ENCODE measurements at regions not wholly inside any gene's neighbourhood (a gene's known extent, or its start where the extent isn't known, plus 50 kb on each side); places are given as distances from the start of the nearest gene placed in this dataset.
A peak's percentile ranks its signal among the peaks of the same experiment; 100 is the strongest.

DNA sequence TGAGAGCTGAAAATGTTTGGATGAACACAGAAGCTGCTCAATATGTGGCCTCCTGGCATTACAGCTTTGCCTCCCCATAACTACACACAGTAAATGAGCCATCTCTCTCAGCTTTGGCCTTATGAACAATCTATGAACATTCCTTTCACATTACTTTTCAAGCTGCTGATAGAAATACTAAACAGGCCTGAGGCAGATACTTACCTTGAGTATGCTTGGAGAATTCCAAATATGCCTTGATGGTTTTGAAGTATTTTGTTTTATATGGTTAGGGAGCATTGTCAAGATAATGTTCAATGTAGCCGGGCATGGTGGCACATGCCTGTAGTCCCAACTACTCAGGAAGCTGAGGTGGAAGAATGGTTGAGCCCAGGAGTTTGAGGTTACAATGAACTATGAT lies 104.5 kb downstream of the CD24 start:
- no peak overlapping the region for H3K27ac ChIP-seq (ENCODE audit: insufficient read depth, low read length)
- TF ChIP-seq, protein P1, sequence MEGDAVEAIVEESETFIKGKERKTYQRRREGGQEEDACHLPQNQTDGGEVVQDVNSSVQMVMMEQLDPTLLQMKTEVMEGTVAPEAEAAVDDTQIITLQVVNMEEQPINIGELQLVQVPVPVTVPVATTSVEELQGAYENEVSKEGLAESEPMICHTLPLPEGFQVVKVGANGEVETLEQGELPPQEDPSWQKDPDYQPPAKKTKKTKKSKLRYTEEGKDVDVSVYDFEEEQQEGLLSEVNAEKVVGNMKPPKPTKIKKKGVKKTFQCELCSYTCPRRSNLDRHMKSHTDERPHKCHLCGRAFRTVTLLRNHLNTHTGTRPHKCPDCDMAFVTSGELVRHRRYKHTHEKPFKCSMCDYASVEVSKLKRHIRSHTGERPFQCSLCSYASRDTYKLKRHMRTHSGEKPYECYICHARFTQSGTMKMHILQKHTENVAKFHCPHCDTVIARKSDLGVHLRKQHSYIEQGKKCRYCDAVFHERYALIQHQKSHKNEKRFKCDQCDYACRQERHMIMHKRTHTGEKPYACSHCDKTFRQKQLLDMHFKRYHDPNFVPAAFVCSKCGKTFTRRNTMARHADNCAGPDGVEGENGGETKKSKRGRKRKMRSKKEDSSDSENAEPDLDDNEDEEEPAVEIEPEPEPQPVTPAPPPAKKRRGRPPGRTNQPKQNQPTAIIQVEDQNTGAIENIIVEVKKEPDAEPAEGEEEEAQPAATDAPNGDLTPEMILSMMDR (conservative IDR thresholded peaks at IDR 0.05 in 1 of 2, IDR thresholded peaks at IDR 0.05 in 1 of 2; ENCODE audit: low read depth in 1 of 2, low read length in 2 of 2) = no peak
- no peak for TF ChIP-seq EZH2 (IDR thresholded peaks at IDR 0.05; ENCODE audit: low read length, missing control alignments)
- H3K36me3 ChIP-seq (ENCODE audit: control insufficient read depth, insufficient read depth, low read length) = no peaks in the 10 kb centered on the region
- H3K79me2 ChIP-seq (ENCODE audit: control insufficient read depth, insufficient read depth, low read length) = no peaks in the 10 kb centered on the region
- no peaks in the 10 kb centered on the region for H3K27me3 ChIP-seq (ENCODE audit: control insufficient read depth, insufficient read depth, low read length)
- DNase-seq (ENCODE audit: low read depth in 2 of 2) = peak in 1 of 2 donors; percentile 97
- H3K4me3 ChIP-seq (replicated peaks in 1 of 4; ENCODE audit: control extremely low read depth in 1 of 4, insufficient read depth in 1 of 4, low read depth in 3 of 4, low read length in 4 of 4) = no peak overlapping the region
- no peak overlapping the region for H3K4me2 ChIP-seq (ENCODE audit: extremely low read depth, insufficient read depth, low read length)
- H4K20me1 ChIP-seq (ENCODE audit: control insufficient read depth, extremely low read depth, insufficient read depth, low read length) = no peaks in the 10 kb centered on the region
- H2AFZ ChIP-seq (ENCODE audit: low read length) = no peak overlapping the region
- no peak overlapping the region for H3K9ac ChIP-seq (ENCODE audit: insufficient read depth, low read length)
- H3K9me3 ChIP-seq (ENCODE audit: control insufficient read depth, insufficient read depth, low read depth, low read length) = no peaks in the 10 kb centered on the region
- H3K4me1 ChIP-seq (ENCODE audit: control insufficient read depth, extremely low read depth, insufficient read depth, low read length) = no peaks in the 10 kb centered on the region

DNA sequence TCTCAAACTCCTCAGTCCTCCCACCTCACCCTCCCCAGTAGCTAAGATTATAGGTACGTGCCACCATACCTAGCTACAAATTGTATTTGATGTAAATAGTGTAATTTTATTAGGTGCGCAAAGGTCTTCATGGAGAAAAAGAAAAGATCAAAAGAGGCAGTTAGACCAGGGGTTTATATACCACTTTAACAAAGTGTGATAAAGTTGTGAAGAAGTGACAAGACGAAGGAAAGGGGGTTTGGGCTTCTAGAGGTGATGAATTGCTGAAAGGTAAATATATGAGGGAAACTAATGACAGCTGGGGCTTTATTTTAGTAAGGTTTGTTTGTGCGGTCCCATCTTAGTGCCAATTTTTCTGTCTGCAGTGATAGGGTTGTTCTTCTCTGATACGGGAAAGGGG lies 105.3 kb downstream of the CD24 start:
- no peak overlapping the region for H3K9ac ChIP-seq (ENCODE audit: insufficient read depth, low read length)
- no peaks in the 10 kb centered on the region for H4K20me1 ChIP-seq (ENCODE audit: control insufficient read depth, extremely low read depth, insufficient read depth, low read length)
- DNase-seq (ENCODE audit: low read depth in 2 of 2) = no peak
- no peak overlapping the region for H3K4me2 ChIP-seq (ENCODE audit: extremely low read depth, insufficient read depth, low read length)
- no peak overlapping the region for H2AFZ ChIP-seq (ENCODE audit: low read length)
- no peak overlapping the region for H3K4me3 ChIP-seq (replicated peaks in 1 of 4; ENCODE audit: control extremely low read depth in 1 of 4, insufficient read depth in 1 of 4, low read depth in 3 of 4, low read length in 4 of 4)
- no peak overlapping the region for H3K27ac ChIP-seq (ENCODE audit: insufficient read depth, low read length)
- H3K9me3 ChIP-seq (ENCODE audit: control insufficient read depth, insufficient read depth, low read depth, low read length) = no peaks in the 10 kb centered on the region
- H3K79me2 ChIP-seq (ENCODE audit: control insufficient read depth, insufficient read depth, low read length) = no peaks in the 10 kb centered on the region
- no peaks in the 10 kb centered on the region for H3K36me3 ChIP-seq (ENCODE audit: control insufficient read depth, insufficient read depth, low read length)
- no peaks in the 10 kb centered on the region for H3K4me1 ChIP-seq (ENCODE audit: control insufficient read depth, extremely low read depth, insufficient read depth, low read length)
- no peaks in the 10 kb centered on the region for H3K27me3 ChIP-seq (ENCODE audit: control insufficient read depth, insufficient read depth, low read length)
- TF ChIP-seq, protein P1 (conservative IDR thresholded peaks at IDR 0.05 in 1 of 2, IDR thresholded peaks at IDR 0.05 in 1 of 2; ENCODE audit: low read depth in 1 of 2, low read length in 2 of 2) = no peak
- no peak for TF ChIP-seq EZH2 (IDR thresholded peaks at IDR 0.05; ENCODE audit: low read length, missing control alignments)

DNA sequence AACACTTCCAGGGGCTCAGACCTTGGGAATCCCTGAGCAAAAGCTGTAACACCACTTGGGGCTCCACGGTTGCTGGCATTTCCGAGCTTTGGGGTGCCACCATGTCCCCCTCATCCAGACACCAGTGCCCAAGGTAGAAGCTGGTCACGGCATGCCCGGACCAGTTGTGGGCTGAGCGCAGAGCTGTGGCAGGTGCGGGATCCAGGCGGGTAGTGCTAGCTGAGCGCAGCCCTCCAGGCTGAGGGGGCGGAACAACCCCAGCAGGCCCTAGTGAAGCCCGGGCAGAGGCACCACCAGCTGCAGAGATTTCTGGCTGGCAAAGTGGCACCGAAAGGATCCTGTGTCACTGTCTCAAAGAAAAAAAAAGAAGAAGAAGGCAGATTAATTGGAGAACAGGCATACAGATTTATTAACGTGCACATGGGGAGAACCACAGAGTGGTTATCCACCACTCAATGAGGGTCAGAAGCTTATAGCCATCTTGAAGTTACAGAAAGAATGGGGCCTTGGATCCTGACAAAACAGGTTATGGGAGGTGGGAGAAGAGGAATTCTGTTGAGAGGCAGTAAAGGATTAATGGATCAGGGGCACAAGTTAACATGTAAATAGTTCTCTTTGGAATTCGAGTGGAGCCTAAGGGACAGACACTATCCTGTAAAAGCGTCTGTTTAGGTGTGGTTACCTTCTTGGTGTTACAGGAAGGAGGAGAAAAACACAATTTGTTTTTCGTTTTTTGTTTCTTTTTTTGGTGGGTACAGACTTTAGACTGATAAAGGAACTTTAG lies 107.5 kb downstream of the CD24 start:
- Histone ChIP-seq H3K9me3 (ENCODE audit: control insufficient read depth, insufficient read depth, low read depth, low read length) (no peaks in the 10 kb centered on the region), H3K79me2 (ENCODE audit: control insufficient read depth, insufficient read depth, low read length) (no peaks in the 10 kb centered on the region), H3K4me2 (ENCODE audit: extremely low read depth, insufficient read depth, low read length) (no peak overlapping the region), H2AFZ (ENCODE audit: low read length) (no peak overlapping the region), H3K9ac (ENCODE audit: insufficient read depth, low read length) (no peak overlapping the region), H3K4me3 (replicated peaks in 1 of 4; ENCODE audit: control extremely low read depth in 1 of 4, insufficient read depth in 1 of 4, low read depth in 3 of 4, low read length in 4 of 4) (no peak overlapping the region), H3K27ac (ENCODE audit: insufficient read depth, low read length) (no peak overlapping the region), H4K20me1 (ENCODE audit: control insufficient read depth, extremely low read depth, insufficient read depth, low read length) (no peaks in the 10 kb centered on the region), H3K27me3 (ENCODE audit: control insufficient read depth, insufficient read depth, low read length) (no peaks in the 10 kb centered on the region), H3K4me1 (ENCODE audit: control insufficient read depth, extremely low read depth, insufficient read depth, low read length) (no peaks in the 10 kb centered on the region), H3K36me3 (ENCODE audit: control insufficient read depth, insufficient read depth, low read length) (no peaks in the 10 kb centered on the region)
- TF ChIP-seq EZH2 (IDR thresholded peaks at IDR 0.05; ENCODE audit: low read length, missing control alignments) = no peak
- TF ChIP-seq, protein P1 (conservative IDR thresholded peaks at IDR 0.05 in 1 of 2, IDR thresholded peaks at IDR 0.05 in 1 of 2; ENCODE audit: low read depth in 1 of 2, low read length in 2 of 2) = no peak
- DNase-seq (ENCODE audit: low read depth in 2 of 2) = no peak
